HepG2 (cell line): ENCODE measurements at regions not wholly inside any gene's neighbourhood (a gene's known extent, or its start where the extent isn't known, plus 50 kb on each side); places are given as distances from the start of the nearest gene placed in this dataset.

ENCODE experiments used
- CERS6 ChIP-seq: sonication (generic); formaldehyde crosslinking; IDR thresholded peaks from 2 replicates; pipeline ENCODE4 v1.5.0; 2020; ENCODE audit warnings: missing genetic modification reagents
- EED ChIP-seq: sonication (generic); formaldehyde crosslinking; IDR thresholded peaks from 2 replicates; pipeline ENCODE4 v1.5.0; 2020; ENCODE audit warnings: mild to moderate bottlenecking, missing genetic modification reagents
- ETV6 ChIP-seq: sonication (generic); formaldehyde crosslinking; conservative IDR thresholded peaks from 2 replicates; pipeline ENCODE4 v1.4.0; 2020; ENCODE audit warnings: missing genetic modification reagents
- FOXC1 ChIP-seq: sonication (generic); formaldehyde crosslinking; IDR thresholded peaks from 2 replicates; pipeline ENCODE4 v1.8.0; 2022; ENCODE audit warnings: mild to moderate bottlenecking, missing genetic modification reagents, borderline replicate concordance
- HOXA7 ChIP-seq: sonication (generic); formaldehyde crosslinking; IDR thresholded peaks from 2 replicates; pipeline ENCODE4 v1.8.1; 2022; ENCODE audit warnings: mild to moderate bottlenecking, missing genetic modification reagents, moderate library complexity
- JUN ChIP-seq: sonication (generic); formaldehyde crosslinking; IDR thresholded peaks from 2 replicates; pipeline ENCODE4 v1.4.0; 2020; ENCODE audit warnings: mild to moderate bottlenecking, missing genetic modification reagents
- KLF16 ChIP-seq, 2 experiments: sonication (generic) in 1 of 2; formaldehyde crosslinking in 1 of 2; IDR thresholded peaks; 2 replicates each; pipeline versions ENCODE4 v1.6.1 to v1.8.0; 2016 to 2023; ENCODE audit warnings: missing genetic modification reagents in 2 of 2, missing compliant biosample characterization in 1 of 2
- MAX ChIP-seq: IDR thresholded peaks from 2 replicates; pipeline ENCODE4 v1.6.1; 2012; ENCODE audit warnings: inconsistent platforms
- NPAS2 ChIP-seq: sonication (generic); formaldehyde crosslinking; IDR thresholded peaks from 2 replicates; pipeline ENCODE4 v1.8.0; 2022; ENCODE audit warnings: mild to moderate bottlenecking, missing genetic modification reagents, borderline replicate concordance
- POGK ChIP-seq: sonication (generic); formaldehyde crosslinking; conservative IDR thresholded peaks from 2 replicates; pipeline ENCODE4 v1.8.0; 2022; ENCODE audit warnings: mild to moderate bottlenecking, moderate library complexity, missing genetic modification reagents
- POLR2A ChIP-seq, 2 experiments: IDR thresholded peaks; 2 replicates each; pipeline ENCODE4 v1.6.1; 2011; ENCODE audit warnings: low read depth in 2 of 2, low read length in 2 of 2, mild to moderate bottlenecking in 1 of 2, moderate library complexity in 1 of 2; ENCODE audit not compliant: insufficient read depth in 1 of 2
- PTBP1 ChIP-seq: fragments of 200-400 bp; formaldehyde crosslinking; IDR thresholded peaks from 2 replicates; pipeline ENCODE4 v1.6.1; 2018; ENCODE audit warnings: low read length, low read depth; ENCODE audit not compliant: poor library complexity, severe bottlenecking
- TCF7L2 ChIP-seq: IDR thresholded peaks from 2 replicates; pipeline ENCODE4 v1.6.1; 2011; ENCODE audit warnings: mild to moderate bottlenecking, low read depth, low read length, moderate library complexity
- TP53 ChIP-seq: sonication (generic); formaldehyde crosslinking; conservative IDR thresholded peaks from 2 replicates; pipeline ENCODE4 v1.4.0; 2020; ENCODE audit warnings: missing genetic modification reagents
- ZBTB38 ChIP-seq: sonication (generic); formaldehyde crosslinking; IDR thresholded peaks from 2 replicates; pipeline ENCODE4 v1.5.1; 2020; ENCODE audit warnings: mild to moderate bottlenecking, missing genetic modification reagents
- ZKSCAN5 ChIP-seq: sonication (generic); formaldehyde crosslinking; IDR thresholded peaks from 2 replicates; pipeline ENCODE4 v1.5.1; 2020; ENCODE audit warnings: mild to moderate bottlenecking, missing genetic modification reagents
- ZNF232 ChIP-seq: sonication (generic); formaldehyde crosslinking; IDR thresholded peaks from 2 replicates; pipeline ENCODE4 v1.4.0; 2020; ENCODE audit warnings: missing genetic modification reagents, borderline replicate concordance
- ZNF296 ChIP-seq: sonication (generic); formaldehyde crosslinking; conservative IDR thresholded peaks from 2 replicates; pipeline ENCODE4 v1.5.0; 2020; ENCODE audit warnings: mild to moderate bottlenecking, missing genetic modification reagents
- TF ChIP-seq, protein P1 (sequence below): sonication (generic); formaldehyde crosslinking; IDR thresholded peaks from 2 replicates; pipeline ENCODE4 v1.5.1; 2020; ENCODE audit warnings: mild to moderate bottlenecking, missing genetic modification reagents, borderline replicate concordance

DNA sequence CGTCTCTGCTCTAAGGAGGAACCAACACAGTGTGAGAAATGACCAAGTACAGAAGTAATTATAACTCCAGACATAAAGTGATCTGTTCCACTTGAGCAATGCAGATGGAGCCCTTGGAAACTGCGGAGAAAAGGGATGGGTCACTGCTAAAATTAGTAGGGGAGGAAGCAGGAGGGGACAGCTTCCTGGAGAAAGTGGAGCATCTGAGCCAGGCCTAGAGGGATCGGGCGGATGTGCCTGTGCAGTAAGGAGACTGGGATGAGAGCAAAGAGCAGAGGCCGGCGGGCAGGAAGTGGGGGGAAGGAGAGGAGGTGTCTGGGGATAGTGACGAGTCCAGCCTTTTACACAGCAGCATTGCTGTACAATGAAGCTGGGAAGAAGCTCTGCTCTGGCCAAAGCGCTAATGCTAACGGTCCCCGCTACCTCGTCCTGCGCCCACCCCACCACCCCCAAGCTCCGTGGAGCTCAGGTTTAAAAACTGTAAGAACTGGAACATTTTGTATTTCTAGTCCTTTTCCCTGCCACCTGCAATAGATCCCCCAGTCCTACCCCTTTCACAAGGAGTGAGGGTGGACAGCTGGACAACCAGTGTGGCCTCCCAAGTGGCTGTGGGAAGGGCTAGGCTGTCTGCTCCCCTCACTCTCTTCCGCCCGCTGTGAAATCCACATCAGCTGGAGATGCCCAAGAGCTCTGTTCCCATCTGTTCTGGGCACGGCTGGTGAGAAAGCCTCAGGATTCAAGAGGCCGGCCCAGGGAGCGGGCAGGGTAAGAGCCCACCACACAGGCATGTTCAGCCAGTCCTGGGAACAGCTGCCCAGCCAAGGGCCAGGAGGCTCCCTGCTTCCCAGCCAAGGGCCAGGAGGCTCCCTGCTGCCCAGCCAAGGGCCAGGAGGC, 53.0 kb upstream of the HES1 start (continued):
- TF ChIP-seq CERS6 (CRISPR knock-in tag) (no peak), ETV6 (CRISPR knock-in tag) (no peak), POLR2A (IDR thresholded peaks at IDR 0.05; ENCODE audit: insufficient read depth in 1 of 2, low read depth in 2 of 2, low read length in 2 of 2) (no peak), MAX (no peak), TP53 (no peak), HOXA7 (CRISPR knock-in tag) (no peak), PTBP1 (no peak), FOXC1 (CRISPR knock-in tag) (0 out of 2 replicates have a peak, but pooled peaks have one; percentile 28), NPAS2 (CRISPR knock-in tag) (no peak), EED (no peak), JUN (no peak), ZNF232 (no peak), KLF16 (CRISPR knock-in tag; IDR thresholded peaks at IDR 0.05) (0 out of 4 replicates have a peak, but pooled peaks of 1 of the 2 experiments have one; percentile 19), ZNF296 (no peak), TCF7L2 (no peak), ZBTB38 (CRISPR knock-in tag) (peak; percentile 57; the same call in 1 of the 2 replicates), POGK (CRISPR knock-in tag) (no peak), ZKSCAN5 (CRISPR knock-in tag) (no peak)
- TF ChIP-seq, protein P1, sequence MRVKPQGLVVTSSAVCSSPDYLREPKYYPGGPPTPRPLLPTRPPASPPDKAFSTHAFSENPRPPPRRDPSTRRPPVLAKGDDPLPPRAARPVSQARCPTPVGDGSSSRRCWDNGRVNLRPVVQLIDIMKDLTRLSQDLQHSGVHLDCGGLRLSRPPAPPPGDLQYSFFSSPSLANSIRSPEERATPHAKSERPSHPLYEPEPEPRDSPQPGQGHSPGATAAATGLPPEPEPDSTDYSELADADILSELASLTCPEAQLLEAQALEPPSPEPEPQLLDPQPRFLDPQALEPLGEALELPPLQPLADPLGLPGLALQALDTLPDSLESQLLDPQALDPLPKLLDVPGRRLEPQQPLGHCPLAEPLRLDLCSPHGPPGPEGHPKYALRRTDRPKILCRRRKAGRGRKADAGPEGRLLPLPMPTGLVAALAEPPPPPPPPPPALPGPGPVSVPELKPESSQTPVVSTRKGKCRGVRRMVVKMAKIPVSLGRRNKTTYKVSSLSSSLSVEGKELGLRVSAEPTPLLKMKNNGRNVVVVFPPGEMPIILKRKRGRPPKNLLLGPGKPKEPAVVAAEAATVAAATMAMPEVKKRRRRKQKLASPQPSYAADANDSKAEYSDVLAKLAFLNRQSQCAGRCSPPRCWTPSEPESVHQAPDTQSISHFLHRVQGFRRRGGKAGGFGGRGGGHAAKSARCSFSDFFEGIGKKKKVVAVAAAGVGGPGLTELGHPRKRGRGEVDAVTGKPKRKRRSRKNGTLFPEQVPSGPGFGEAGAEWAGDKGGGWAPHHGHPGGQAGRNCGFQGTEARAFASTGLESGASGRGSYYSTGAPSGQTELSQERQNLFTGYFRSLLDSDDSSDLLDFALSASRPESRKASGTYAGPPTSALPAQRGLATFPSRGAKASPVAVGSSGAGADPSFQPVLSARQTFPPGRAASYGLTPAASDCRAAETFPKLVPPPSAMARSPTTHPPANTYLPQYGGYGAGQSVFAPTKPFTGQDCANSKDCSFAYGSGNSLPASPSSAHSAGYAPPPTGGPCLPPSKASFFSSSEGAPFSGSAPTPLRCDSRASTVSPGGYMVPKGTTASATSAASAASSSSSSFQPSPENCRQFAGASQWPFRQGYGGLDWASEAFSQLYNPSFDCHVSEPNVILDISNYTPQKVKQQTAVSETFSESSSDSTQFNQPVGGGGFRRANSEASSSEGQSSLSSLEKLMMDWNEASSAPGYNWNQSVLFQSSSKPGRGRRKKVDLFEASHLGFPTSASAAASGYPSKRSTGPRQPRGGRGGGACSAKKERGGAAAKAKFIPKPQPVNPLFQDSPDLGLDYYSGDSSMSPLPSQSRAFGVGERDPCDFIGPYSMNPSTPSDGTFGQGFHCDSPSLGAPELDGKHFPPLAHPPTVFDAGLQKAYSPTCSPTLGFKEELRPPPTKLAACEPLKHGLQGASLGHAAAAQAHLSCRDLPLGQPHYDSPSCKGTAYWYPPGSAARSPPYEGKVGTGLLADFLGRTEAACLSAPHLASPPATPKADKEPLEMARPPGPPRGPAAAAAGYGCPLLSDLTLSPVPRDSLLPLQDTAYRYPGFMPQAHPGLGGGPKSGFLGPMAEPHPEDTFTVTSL (CRISPR knock-in tag), result no peak
